ENCODE measurements at regions not wholly inside any gene's neighbourhood (a gene's known extent, or its start where the extent isn't known, plus 50 kb on each side); places are given as distances from the start of the nearest gene placed in this dataset.
A peak's percentile ranks its signal among the peaks of the same experiment; 100 is the strongest.

- TF ChIP-seq, protein P1, sequence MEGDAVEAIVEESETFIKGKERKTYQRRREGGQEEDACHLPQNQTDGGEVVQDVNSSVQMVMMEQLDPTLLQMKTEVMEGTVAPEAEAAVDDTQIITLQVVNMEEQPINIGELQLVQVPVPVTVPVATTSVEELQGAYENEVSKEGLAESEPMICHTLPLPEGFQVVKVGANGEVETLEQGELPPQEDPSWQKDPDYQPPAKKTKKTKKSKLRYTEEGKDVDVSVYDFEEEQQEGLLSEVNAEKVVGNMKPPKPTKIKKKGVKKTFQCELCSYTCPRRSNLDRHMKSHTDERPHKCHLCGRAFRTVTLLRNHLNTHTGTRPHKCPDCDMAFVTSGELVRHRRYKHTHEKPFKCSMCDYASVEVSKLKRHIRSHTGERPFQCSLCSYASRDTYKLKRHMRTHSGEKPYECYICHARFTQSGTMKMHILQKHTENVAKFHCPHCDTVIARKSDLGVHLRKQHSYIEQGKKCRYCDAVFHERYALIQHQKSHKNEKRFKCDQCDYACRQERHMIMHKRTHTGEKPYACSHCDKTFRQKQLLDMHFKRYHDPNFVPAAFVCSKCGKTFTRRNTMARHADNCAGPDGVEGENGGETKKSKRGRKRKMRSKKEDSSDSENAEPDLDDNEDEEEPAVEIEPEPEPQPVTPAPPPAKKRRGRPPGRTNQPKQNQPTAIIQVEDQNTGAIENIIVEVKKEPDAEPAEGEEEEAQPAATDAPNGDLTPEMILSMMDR (IDR thresholded peaks at IDR 0.05; ENCODE audit: low read length), result peak; percentile 63
- TF ChIP-seq EZH2 (IDR thresholded peaks at IDR 0.05; ENCODE audit: borderline replicate concordance, low read length), result no peak
Measured at GRCh38 chr2:234881413-234882241, 70.2 kb upstream of the SH3BP4 start.

All from OCI-LY1 (cell line).